GM19467 (cell line): ENCODE measurements at regions not wholly inside any gene's neighbourhood (a gene's known extent, or its start where the extent isn't known, plus 50 kb on each side); places are given as distances from the start of the nearest gene placed in this dataset.

ENCODE experiments used
- ATAC-seq: cut with Tn5 transposase; IDR thresholded peaks from one replicate; pipeline ENCODE4 v1.9.1; 2021; ENCODE audit warnings: mild to moderate bottlenecking, moderate library complexity; ENCODE audit not compliant: unreplicated experiment

DNA sequence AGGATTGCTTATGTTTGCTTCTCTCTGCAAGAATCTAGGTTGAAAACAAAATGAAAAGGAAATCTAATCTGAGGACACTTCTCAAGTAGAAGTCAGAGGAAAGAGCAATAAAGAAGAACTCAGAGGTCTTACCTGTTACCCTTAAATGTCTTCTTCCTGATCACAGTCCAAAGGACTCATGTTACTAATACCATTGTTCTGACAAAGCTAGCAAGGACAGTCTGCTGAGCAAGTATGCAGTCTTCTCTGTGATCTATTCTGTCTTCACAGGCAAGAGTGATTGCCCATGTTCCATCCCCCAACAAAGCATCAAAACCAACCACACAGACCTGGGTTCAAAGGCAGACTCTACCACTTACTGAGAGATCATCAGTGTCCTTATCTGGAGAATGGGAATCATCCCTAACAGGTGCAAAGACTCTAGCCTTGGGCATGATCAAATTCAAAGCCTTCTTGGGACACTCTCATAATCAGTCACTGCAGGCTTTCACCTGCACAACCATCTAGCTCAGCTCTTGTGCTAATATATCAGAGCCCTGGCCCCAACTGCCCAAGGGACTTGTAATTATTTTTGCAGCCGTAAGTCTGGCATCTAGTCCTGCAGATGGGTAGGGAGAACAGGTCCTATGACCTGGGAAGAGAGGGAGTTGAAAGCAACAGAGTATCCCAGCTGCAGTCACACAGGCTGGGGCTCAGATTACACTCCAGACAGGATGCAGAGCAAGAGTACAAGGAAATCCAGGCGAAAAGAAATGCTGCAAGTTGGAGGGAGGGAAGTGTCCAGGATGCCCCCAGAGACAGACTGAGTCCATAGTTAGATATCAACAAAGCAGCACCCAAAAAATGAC lies 97.9 kb upstream of the NUDT4 start:
- no peak for ATAC-seq

DNA sequence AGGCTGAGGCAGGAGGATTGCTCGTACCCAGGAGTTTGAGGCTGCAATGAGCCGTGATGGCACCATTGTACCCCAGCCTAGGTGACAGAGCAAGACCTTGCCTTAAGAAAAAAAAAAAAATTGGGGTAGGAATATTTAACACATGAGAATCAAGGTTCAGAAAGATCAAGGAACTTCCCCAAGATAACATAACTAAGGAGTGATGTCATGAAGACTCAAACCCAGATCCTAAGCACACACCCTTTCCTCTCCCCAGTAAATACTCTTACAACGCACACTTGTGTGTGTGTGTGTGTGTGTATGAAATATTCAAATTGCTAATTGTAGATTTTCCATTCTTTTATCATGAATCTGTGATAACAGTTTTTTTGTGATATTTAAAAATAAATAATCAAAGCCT lies 90.6 kb upstream of the NUDT4 start:
- no peak for ATAC-seq

DNA sequence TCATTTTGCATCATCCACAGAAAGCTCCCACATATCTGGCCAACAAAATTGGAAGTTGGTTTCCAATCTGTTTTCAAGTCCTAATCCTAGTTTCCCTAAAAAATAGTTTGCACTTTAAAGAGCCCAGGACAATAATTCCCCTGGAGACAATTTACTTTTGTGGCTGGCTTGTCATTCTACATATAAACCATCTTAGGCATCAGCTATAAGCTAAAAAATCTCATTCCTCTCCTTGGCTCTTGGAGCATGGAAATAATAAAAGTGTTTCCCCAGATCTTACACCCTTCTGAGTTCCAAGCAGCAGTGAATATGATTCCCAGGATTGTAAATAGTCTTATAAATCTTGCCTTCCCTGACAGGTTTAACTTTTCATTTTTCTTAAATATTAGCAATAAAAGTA lies 89.1 kb upstream of the NUDT4 start:
- no peak for ATAC-seq

DNA sequence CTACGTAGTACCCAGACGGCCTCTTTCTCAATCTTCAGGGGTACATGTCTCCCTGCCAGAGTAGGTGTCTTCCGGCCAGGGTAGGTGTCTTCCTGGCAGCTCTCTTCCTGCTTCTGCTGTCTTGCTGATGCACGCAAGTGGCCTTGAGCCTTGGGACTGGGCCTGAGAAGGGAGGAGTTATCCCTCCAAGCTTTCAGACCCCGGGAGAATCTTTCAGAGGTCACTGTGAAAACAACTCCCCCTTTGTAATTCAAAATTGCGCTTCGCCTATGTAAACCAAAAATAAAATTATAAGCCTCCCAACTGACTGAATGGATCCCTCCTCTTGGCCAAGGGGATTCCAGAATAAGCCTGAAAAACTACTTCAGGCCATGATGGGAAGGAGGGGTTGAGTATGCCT lies 87.3 kb upstream of the NUDT4 start:
- ATAC-seq: no peak

DNA sequence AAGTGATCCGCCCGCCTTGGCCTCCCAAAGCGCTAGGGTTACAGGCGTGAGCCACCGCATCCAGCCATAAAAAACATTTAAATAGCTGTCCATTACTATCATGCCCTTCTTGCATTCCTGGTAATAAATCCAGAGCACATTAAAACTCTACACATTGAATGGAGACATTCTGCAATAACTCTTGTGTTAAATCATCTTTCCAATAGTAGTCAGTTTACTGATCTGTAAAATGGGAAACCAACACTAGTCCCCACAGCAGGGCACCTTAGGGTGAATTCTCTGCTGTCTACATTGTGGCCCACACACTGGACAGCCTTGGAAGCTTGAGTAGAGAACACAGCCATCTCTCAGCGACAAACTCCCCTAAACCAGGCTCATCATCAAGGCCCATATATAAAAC lies 85.5 kb upstream of the NUDT4 start:
- ATAC-seq: no peak

DNA sequence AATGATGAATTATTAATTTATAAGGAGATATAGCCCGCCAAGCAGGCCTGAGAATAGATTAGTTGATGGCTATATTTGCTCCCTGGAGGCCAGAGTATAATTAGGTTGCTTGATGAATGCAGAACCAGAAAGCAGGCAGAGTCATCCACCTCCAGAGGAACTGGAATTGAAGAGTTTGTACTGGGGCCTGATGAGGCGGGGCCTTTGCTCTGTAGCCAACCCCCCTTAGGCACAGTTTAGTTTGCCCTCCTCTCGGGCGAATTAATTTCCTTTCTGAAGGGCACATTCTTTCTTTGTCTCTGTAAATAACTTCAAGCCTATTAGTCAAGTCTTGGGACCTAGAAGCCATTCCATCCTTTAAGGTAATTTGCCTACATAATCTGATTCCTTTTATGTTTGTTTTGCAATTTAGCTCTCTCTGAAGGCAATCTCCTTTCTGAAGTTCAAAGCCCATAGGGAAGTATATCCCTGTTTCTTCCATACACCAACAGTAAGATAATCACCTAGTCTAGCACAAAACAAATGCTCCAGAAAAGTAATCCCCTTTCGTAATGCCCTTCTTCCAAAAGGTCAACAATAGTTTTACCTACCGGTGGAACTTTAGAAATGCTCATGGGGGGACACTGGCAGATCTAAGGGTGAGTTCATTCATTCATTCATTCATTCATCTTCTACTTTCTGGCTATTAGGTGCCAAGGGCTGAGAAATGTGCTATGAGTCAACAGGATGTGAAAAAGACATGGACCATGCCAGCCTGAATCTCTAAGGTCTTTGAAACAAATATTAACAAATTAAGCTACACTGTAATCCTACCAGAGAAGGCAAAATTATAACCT lies 84.8 kb upstream of the NUDT4 start:
- ATAC-seq: no peak

DNA sequence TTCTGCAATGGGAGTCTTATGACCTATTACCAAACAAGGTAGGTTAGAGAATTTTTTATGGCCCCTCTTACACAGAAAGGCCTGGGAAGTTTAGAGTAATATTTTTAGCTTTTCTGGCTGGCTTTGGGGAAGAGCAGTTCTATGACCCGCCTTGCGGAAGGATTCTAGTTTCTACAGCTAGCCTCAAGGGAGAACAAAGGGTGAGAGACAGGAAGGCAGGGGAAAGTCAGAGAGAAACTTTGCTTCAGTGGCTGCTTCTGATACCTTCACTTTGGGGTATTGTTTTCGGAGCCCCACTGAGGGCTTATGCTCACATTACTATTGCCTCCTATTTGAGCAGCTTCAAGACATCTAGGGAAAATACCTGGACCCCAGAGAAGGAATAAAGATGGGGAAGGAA lies 80.7 kb upstream of the NUDT4 start:
- ATAC-seq: peak; percentile 76

DNA sequence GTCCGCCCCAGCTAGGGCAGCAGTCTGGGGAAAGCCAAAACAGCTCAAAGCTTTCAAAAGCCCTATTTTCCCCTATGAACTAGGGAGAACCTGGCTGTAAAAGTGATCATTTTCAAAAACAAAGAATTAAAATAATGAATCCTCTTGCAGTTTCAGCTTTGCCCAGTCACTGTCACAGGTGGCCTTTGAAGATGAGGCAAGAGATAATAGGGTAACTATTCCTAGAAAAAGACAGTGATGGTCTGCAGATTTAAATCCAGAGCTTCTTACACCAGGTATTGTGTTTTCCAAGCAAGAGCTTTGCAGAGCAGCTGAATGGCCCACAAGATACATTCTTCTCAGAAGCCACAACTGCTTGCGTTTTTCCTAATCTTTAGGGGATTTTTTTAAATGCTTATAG lies 80.2 kb upstream of the NUDT4 start:
- no peak for ATAC-seq

DNA sequence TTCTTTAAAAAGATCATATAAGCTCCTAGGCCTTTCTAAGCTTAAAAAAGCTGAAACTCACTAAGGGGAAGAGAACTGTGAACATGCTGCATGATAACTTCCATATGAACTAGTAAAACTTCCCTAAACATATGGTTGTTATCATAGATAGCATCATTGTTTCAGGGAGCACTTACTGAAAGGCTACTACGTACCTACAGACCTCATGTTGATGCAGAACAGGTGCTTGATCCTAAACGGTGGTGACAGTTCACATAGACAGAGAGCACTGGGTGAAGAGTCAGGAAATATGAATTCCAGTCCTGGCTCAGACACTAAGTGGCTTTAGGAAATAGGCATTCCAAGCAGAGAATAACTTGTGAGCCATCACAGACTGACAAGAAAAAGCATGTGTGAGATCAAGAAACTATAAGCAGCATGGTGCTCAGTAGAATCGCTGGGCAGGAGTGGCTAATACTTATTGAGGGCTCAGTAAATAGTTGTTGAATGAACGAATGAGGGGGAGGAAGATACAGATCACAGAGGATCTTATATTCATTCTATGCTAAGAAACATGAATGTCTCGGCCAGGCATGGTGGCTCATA lies 78.4 kb upstream of the NUDT4 start:
- no peak for ATAC-seq

DNA sequence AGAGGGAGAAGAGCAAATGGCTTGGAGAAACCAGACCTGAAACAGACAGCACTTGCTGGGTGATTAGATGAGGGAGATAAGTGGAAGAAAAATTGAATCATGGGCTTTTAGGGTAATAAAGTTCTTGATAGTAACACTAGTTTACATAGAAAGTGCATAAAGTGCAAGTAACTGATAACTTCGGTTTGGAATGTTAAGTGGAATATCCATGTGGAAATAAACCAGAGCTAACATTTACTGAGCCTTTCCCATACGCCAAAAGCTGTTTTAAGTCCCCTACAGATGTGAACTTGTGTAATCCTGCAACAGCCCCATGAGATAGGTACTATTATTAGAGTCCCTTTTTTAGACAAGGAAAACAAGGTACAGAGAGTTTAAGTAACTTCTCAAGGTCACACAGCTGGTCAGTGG lies 77.1 kb upstream of the NUDT4 start:
- no peak for ATAC-seq

DNA sequence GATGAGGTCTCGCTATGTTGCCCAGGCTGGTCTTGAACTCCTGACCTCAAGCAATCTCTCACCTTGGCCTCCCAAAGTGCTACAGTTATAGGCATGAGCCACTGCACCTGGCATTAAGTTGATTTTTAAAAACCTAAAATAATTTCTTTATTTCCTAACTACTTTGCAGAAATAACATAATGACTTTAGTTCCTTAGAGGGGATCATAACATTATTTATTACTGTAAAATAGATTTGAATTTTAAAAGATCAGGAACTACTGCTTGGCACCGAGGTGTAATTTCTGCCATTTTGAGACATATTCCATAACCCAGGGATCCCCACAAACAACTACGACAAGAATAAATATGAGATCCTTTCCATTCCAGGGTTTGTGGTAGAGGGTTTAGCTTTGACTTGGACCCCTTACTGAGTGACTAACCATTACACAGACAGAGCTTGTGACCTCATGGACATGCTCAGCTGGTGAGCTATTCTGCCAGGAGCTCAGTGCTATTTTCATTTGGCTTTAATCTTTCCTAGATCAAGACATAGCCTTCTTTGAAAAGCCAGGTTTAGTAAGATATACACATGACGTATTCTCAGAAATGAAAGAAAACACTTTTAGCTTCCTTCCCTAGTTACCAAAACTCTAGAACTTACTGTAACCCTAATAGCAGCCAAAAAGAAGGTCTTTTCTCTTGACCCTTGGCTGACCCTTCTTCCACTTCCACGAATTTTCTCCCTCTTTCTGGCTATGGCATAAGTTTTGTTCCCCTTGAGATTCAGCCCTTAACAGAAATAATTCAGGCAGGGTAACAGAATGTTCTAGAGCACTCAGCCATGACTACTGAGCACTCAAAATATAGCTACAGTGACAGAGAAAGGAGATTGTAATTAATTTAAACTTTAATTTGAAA lies 75.1 kb upstream of the NUDT4 start:
- no peak for ATAC-seq

DNA sequence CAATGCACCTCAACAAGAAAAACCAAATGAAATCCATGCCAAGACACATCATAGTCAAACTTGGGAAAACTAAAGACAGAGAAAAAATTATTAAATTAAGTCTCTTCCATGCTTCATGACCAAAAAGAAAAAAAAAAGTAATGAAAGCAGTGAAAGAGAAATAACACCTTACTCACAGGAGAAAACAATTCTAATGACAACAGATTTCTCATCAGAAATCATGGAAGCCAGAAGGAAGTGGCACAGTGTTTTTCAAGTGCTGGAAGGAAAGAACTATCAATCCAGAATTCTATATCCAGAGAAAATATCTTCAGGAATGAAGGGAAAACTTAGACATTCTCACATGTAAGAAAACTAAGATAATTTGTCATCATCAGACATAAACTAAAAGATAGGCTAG lies 71.1 kb upstream of the NUDT4 start:
- no peak for ATAC-seq

DNA sequence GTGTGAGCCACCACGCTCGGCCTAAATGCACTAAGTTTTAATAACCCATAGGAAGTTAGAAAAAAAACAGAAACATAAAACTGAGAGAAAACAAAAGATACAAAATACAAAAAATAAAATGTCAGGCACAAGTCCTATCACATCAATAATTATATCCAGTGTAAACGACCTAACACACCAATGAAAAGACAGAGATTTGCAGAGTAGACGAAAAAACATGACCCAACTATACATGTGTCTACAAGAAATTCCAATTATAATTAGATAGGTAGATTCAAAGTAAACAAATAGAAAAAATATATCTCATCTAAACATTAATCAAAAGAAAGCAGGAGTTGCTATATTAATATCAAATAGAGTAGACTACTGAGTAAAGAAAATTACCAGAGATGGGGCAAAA lies 69.4 kb upstream of the NUDT4 start:
- no peak for ATAC-seq

DNA sequence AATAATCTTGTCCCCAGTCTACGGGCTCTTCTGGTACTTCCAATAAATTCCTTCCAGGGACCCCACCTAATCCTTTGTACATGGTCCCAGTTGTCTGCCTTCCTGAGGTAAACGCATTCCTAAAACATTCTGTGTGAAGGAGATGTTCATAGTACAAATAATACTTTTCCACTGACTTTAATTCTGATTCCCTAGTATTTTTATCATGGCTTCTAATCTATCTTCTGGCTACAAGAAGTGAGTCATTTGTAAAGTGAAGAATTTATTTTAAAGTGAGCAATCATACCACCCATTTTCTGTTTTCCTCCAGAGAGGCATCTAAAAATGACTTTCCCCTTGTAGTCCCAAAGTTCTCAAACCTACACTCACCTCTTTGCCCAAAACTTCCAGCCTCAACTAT lies 65.9 kb upstream of the NUDT4 start:
- ATAC-seq: no peak

DNA sequence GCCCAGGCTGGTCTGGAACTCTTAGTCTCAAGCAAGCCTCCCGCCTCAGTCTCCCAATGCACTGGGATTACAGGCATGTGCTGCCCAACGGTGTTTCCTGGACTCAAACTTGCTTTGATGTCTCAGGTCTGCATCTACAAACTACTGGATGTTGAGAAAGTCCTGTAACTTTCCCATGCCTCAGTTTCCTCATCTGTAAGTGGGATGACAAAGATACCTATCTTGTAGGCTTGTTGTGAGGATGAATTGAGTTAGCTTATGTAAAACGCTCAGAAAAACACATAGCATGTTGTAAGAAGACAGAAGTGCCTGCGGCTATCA lies 63.6 kb upstream of the NUDT4 start:
- no peak for ATAC-seq

DNA sequence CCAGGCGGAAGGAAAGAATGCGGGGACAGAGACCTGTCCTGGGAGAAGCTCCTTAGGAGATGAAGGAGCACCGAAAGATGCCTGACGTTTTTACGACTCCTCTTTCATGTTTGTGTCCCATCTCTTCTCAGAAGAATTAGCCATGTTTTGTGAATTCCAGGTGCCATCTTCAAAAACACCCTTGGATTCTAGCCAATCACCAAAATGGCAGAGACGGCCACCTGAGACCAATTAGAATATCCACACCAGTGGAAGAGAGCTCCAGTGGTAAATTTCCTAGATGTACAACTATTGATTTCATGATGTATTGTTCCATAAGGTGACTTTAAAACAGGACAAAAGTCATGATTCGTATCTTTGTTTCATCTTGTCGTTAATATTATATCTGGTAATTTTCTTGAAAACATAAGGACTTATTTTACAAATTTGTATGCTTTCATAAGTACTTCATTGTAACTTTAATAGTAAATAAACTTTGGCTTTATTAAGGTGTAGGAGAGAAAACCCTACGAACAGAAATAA lies 62.3 kb upstream of the NUDT4 start:
- ATAC-seq: no peak

DNA sequence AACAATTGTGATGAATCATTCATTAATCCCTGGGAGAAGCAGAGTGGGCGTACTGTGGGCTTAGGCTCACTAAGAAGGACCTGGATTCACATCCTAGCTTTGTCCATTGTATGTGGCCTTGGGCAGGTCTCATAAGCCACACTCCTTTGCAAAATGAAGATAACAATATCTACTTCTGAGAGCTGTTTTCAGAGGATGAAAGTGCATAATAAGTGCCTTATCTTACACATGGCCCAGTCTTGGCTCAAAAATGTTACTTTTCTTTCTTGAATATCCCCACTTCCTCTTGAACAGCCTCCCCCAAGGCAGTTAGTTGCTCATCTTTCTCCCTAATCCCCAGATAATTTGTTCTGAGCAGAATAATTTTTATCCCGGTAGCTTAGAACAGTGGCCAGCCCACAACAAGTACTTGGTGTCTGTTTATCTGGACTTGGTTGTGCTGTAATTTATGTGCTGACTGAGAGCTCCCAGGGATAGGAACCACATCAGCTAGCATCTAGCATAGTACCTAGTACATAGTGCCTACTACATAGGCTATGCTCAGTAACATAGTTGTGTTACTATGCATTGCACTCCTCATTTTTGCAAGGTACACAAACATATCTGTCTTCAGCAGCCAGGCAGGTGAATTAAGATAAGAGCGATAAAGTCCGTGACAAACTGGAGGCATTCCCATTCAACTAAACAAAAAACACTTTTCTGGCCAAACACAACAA lies 61.7 kb upstream of the NUDT4 start:
- no peak for ATAC-seq

DNA sequence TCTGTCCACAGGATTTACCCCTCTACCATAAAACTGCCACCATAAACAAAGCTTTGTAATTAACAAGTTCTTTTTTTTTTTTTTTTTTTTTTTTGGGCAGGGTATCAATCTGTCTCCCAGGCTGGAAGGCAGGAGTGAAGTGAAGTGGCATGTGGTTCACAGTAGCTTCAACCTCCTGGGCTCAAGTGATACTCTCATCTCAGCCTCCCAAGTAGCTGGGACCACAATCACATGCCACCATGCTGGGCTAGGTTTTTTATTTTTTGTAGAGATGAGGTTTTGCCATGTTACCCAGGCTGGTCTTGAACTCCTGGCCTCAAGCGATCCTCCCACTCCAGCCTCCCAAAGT lies 61.1 kb upstream of the NUDT4 start:
- no peak for ATAC-seq

DNA sequence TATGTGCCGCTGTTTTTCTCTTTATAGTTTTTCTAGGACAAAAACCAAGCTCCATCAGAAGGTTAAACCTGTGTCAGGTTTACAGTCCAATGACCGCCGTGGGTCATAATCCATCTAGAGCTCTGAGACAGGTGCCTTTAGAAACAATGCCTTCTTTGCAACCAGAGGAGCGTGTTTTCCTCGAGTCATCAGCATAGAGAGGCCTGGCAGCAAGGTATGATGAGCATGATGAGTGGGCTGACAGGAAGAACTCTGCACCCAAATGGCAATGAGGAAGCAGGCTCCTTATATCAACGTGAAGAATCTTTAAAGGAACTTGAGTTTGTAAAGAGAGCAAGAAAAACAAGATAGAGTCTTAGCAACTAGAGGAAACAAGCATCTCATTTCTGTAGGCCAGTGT lies 60.5 kb upstream of the NUDT4 start:
- ATAC-seq: no peak
